Suprapubic skin (tissue), 3 donors: ENCODE measurements at regions not wholly inside any gene's neighbourhood (a gene's known extent, or its start where the extent isn't known, plus 50 kb on each side); places are given as distances from the start of the nearest gene placed in this dataset.

Source experiments
- EP300 ChIP-seq: sonication (generic); formaldehyde crosslinking; IDR thresholded peaks from one replicate; pipeline ENCODE4 v1.6.1; 2017; ENCODE audit warnings: antibody characterized with exemption
- POLR2A ChIP-seq, 2 donors: fragments of 450-650 bp; IDR thresholded peaks; one replicate each; pipeline ENCODE4 v1.6.1; 2017; ENCODE audit warnings: antibody characterized with exemption in 2 of 2, mild to moderate bottlenecking in 2 of 2, moderate library complexity in 2 of 2
- TF ChIP-seq, protein P1 (sequence below), 2 donors: fragments of 200-600 bp in 1 of 2; fragments of 450-650 bp in 1 of 2; sonication (generic) in 1 of 2; IDR thresholded peaks; one replicate each; pipeline ENCODE4 v1.5.1; 2016 to 2019; ENCODE audit warnings: antibody characterized with exemption in 2 of 2, mild to moderate bottlenecking in 1 of 2, moderate library complexity in 1 of 2

DNA sequence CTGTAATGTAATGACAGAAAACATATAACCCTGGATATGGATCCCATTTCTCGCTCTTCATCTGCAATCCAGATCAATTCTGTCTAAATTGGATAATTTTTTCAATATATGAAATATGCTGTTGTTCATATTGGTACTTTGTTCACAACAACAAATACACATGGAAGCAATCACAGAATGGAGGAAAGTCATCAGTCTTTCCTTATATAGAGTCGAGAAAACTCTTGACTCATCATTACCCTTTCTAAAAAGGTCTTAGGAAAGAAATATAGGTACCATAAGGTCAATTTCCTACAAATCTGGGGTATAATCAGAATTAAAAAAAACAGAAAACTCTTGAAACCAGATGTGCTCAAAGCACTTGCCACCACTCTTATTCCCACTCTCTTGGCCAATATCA lies 677.6 kb upstream of the ID4 start:
- TF ChIP-seq, protein P1, sequence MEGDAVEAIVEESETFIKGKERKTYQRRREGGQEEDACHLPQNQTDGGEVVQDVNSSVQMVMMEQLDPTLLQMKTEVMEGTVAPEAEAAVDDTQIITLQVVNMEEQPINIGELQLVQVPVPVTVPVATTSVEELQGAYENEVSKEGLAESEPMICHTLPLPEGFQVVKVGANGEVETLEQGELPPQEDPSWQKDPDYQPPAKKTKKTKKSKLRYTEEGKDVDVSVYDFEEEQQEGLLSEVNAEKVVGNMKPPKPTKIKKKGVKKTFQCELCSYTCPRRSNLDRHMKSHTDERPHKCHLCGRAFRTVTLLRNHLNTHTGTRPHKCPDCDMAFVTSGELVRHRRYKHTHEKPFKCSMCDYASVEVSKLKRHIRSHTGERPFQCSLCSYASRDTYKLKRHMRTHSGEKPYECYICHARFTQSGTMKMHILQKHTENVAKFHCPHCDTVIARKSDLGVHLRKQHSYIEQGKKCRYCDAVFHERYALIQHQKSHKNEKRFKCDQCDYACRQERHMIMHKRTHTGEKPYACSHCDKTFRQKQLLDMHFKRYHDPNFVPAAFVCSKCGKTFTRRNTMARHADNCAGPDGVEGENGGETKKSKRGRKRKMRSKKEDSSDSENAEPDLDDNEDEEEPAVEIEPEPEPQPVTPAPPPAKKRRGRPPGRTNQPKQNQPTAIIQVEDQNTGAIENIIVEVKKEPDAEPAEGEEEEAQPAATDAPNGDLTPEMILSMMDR (IDR thresholded peaks at IDR 0.05) = no peak
- TF ChIP-seq POLR2A (IDR thresholded peaks at IDR 0.05) (no peak), EP300 (no peak)
